HG02588 (cell line): ENCODE measurements at regions not wholly inside any gene's neighbourhood (a gene's known extent, or its start where the extent isn't known, plus 50 kb on each side); places are given as distances from the start of the nearest gene placed in this dataset.

Source experiments
- ATAC-seq: cut with Tn5 transposase; IDR thresholded peaks from one replicate; pipeline ENCODE4 v1.9.1; 2021; ENCODE audit warnings: mild to moderate bottlenecking, moderate library complexity; ENCODE audit not compliant: unreplicated experiment

GRCh38 chr4:117425636-117426035 lies 340.3 kb upstream of the TRAM1L1 start:
- no peak for ATAC-seq

GRCh38 chr4:117428536-117428935 lies 343.2 kb upstream of the TRAM1L1 start:
- ATAC-seq = no peak

GRCh38 chr4:117429061-117429460 lies 343.7 kb upstream of the TRAM1L1 start:
- no peak for ATAC-seq

- no peak for ATAC-seq
These were observed 344.1 kb upstream of the TRAM1L1 start for GRCh38 chr4:117429506-117429905.

GRCh38 chr4:117434424-117434823 lies 349.0 kb upstream of the TRAM1L1 start:
- ATAC-seq = no peak

GRCh38 chr4:117447925-117448324 lies 362.5 kb upstream of the TRAM1L1 start:
- no peak for ATAC-seq

GRCh38 chr4:117455088-117455487 lies 369.7 kb upstream of the TRAM1L1 start:
- ATAC-seq = no peak

- no peak for ATAC-seq
These were observed 381.0 kb upstream of the TRAM1L1 start for GRCh38 chr4:117466388-117466787.

GRCh38 chr4:117467404-117467803 lies 382.0 kb upstream of the TRAM1L1 start:
- ATAC-seq = no peak

- ATAC-seq = no peak
These were observed 389.6 kb upstream of the TRAM1L1 start for GRCh38 chr4:117474987-117475386.

GRCh38 chr4:117477925-117478324 lies 392.5 kb upstream of the TRAM1L1 start:
- no peak for ATAC-seq

- no peak for ATAC-seq
These were observed 393.3 kb upstream of the TRAM1L1 start for GRCh38 chr4:117478702-117479101.

- no peak for ATAC-seq
These were observed 394.3 kb upstream of the TRAM1L1 start for GRCh38 chr4:117479673-117480072.

- no peak for ATAC-seq
These were observed 396.4 kb upstream of the TRAM1L1 start for GRCh38 chr4:117481742-117482141.

GRCh38 chr4:117488692-117489091 lies 403.3 kb upstream of the TRAM1L1 start:
- no peak for ATAC-seq

- ATAC-seq = no peak
These were observed 403.7 kb upstream of the TRAM1L1 start for GRCh38 chr4:117489107-117489506.

GRCh38 chr4:117491516-117491915 lies 406.1 kb upstream of the TRAM1L1 start:
- ATAC-seq = no peak

- ATAC-seq = no peak
These were observed 410.4 kb upstream of the TRAM1L1 start for GRCh38 chr4:117495802-117496201.

GRCh38 chr4:117512414-117512813 lies 427.0 kb upstream of the TRAM1L1 start:
- no peak for ATAC-seq

- no peak for ATAC-seq
These were observed 429.2 kb upstream of the TRAM1L1 start for GRCh38 chr4:117514391-117515175.

- no peak for ATAC-seq
These were observed 430.5 kb upstream of the TRAM1L1 start for GRCh38 chr4:117515921-117516320.

- no peak for ATAC-seq
These were observed 442.2 kb upstream of the TRAM1L1 start for GRCh38 chr4:117527601-117528000.

- ATAC-seq = no peak
These were observed 444.0 kb upstream of the TRAM1L1 start for GRCh38 chr4:117529401-117529800.
